ENCODE measurements at regions not wholly inside any gene's neighbourhood (a gene's known extent, or its start where the extent isn't known, plus 50 kb on each side); places are given as distances from the start of the nearest gene placed in this dataset.

DNA sequence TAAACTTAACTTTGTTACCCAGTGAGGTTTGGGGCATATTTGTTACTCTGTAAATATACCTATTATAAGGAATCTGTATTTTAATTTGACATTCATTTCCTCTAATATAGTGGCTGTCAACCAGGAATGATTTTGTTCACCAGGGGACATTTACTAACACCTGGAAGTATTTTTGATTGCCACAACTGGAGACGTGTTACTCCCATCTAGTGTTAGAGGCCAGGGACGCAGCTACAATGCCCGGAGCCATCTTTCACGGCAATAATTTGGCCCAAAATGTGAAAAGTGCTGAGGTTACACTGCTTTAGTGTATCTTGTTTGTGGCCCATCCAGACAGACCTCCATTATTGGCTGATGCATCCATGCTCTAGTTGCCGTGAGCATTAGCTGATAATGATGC lies 881.3 kb upstream of the ATXN7L3B start:
- TF ChIP-seq CTCF (optimal IDR thresholded peaks at IDR 0.05 in 1 of 3, IDR thresholded peaks at IDR 0.05 in 1 of 3, conservative IDR thresholded peaks at IDR 0.05 in 1 of 3; ENCODE audit: extremely low read depth in 1 of 3, insufficient read depth in 2 of 3, low read length in 3 of 3) (no peak), EZH2 (IDR thresholded peaks at IDR 0.05; ENCODE audit: low read length) (no peak)

Data from keratinocyte (primary cell).